ENCODE measurements at regions not wholly inside any gene's neighbourhood (a gene's known extent, or its start where the extent isn't known, plus 50 kb on each side); places are given as distances from the start of the nearest gene placed in this dataset.
"Not testable (repeated sequence)": the region's sequence is repeated elsewhere in the genome, so short reads cannot be mapped to it uniquely, and the experiment has no call there.

DNA sequence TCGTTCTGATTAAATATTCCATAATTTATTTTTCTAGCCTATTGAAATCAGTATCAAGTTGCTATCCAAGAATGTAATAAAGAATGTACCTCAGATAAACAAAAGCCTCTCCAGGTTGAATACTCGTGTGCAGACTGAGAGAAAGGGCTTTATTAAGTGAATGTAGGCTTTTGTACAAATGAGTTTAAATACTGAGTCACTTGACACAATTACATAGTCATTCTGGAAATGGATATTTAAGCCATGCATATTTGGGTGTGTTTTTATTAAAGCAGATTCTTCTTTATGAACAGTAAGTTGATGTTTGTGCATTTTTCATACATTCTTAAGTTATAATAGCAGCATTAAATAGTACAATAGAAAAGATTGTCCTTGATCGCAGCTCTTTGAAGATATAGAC, 139.8 kb upstream of the GK2 start (continued):
- TF ChIP-seq AR (CRISPR knock-in tag; IDR thresholded peaks at IDR 0.05) (no peak), GRHL2 (CRISPR knock-in tag; IDR thresholded peaks at IDR 0.05; ENCODE audit: insufficient replicate concordance, severe bottlenecking) (no peak), NFYB (CRISPR knock-in tag; conservative IDR thresholded peaks at IDR 0.05; ENCODE audit: low read depth) (no peak), ATF2 (CRISPR knock-in tag; IDR thresholded peaks at IDR 0.05; ENCODE audit: borderline replicate concordance, low read depth) (no peak), ZBTB21 (CRISPR knock-in tag; IDR thresholded peaks at IDR 0.05; ENCODE audit: borderline replicate concordance) (no peak), TCF7 (CRISPR knock-in tag; IDR thresholded peaks at IDR 0.05; ENCODE audit: low read depth) (no peak), ARID4B (CRISPR knock-in tag; IDR thresholded peaks at IDR 0.05; ENCODE audit: borderline replicate concordance) (no peak), MXD4 (CRISPR knock-in tag; IDR thresholded peaks at IDR 0.05; ENCODE audit: borderline replicate concordance) (no peak), NFE2L1 (CRISPR knock-in tag; IDR thresholded peaks at IDR 0.05) (no peak)
- TF ChIP-seq, protein P1, sequence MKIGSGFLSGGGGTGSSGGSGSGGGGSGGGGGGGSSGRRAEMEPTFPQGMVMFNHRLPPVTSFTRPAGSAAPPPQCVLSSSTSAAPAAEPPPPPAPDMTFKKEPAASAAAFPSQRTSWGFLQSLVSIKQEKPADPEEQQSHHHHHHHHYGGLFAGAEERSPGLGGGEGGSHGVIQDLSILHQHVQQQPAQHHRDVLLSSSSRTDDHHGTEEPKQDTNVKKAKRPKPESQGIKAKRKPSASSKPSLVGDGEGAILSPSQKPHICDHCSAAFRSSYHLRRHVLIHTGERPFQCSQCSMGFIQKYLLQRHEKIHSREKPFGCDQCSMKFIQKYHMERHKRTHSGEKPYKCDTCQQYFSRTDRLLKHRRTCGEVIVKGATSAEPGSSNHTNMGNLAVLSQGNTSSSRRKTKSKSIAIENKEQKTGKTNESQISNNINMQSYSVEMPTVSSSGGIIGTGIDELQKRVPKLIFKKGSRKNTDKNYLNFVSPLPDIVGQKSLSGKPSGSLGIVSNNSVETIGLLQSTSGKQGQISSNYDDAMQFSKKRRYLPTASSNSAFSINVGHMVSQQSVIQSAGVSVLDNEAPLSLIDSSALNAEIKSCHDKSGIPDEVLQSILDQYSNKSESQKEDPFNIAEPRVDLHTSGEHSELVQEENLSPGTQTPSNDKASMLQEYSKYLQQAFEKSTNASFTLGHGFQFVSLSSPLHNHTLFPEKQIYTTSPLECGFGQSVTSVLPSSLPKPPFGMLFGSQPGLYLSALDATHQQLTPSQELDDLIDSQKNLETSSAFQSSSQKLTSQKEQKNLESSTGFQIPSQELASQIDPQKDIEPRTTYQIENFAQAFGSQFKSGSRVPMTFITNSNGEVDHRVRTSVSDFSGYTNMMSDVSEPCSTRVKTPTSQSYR (CRISPR knock-in tag; IDR thresholded peaks at IDR 0.05): no peak
- TF ChIP-seq, protein P2, sequence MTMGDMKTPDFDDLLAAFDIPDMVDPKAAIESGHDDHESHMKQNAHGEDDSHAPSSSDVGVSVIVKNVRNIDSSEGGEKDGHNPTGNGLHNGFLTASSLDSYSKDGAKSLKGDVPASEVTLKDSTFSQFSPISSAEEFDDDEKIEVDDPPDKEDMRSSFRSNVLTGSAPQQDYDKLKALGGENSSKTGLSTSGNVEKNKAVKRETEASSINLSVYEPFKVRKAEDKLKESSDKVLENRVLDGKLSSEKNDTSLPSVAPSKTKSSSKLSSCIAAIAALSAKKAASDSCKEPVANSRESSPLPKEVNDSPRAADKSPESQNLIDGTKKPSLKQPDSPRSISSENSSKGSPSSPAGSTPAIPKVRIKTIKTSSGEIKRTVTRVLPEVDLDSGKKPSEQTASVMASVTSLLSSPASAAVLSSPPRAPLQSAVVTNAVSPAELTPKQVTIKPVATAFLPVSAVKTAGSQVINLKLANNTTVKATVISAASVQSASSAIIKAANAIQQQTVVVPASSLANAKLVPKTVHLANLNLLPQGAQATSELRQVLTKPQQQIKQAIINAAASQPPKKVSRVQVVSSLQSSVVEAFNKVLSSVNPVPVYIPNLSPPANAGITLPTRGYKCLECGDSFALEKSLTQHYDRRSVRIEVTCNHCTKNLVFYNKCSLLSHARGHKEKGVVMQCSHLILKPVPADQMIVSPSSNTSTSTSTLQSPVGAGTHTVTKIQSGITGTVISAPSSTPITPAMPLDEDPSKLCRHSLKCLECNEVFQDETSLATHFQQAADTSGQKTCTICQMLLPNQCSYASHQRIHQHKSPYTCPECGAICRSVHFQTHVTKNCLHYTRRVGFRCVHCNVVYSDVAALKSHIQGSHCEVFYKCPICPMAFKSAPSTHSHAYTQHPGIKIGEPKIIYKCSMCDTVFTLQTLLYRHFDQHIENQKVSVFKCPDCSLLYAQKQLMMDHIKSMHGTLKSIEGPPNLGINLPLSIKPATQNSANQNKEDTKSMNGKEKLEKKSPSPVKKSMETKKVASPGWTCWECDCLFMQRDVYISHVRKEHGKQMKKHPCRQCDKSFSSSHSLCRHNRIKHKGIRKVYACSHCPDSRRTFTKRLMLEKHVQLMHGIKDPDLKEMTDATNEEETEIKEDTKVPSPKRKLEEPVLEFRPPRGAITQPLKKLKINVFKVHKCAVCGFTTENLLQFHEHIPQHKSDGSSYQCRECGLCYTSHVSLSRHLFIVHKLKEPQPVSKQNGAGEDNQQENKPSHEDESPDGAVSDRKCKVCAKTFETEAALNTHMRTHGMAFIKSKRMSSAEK (CRISPR knock-in tag; IDR thresholded peaks at IDR 0.05; ENCODE audit: borderline replicate concordance): no peak
- TF ChIP-seq, protein P3, sequence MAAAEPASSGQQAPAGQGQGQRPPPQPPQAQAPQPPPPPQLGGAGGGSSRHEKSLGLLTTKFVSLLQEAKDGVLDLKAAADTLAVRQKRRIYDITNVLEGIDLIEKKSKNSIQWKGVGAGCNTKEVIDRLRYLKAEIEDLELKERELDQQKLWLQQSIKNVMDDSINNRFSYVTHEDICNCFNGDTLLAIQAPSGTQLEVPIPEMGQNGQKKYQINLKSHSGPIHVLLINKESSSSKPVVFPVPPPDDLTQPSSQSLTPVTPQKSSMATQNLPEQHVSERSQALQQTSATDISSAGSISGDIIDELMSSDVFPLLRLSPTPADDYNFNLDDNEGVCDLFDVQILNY (CRISPR knock-in tag; IDR thresholded peaks at IDR 0.05): no peak

DNA sequence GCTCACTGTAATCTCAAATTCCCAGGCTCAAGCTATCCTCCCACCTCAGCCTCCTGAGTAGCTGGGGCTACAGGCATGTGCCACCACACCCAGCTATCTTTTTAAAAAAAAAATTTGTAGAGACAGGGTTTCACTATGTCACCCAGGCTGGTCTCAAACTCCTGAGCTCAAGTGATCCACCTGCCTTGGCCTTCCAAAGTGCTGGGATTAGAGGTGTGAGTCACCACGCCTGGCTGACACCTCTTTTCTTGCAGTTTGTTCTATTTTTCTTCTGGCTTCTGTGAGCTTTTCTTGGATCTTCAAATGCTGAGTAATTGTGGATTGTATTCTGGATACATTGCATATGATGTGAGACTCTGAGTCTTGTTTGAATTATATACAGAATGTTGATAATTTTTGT, 137.3 kb upstream of the GK2 start:
- H3K4me3 Mint-ChIP-seq; POLR2A ChIA-PET; CTCF ChIA-PET; H3K27me3 Mint-ChIP-seq (ENCODE audit: low read depth); DNase-seq (ENCODE audit: low spot score): not testable (repeated sequence)
- Mint-ChIP-seq H3K4me1 (peaks cover 14% of the 10 kb centered on the region; the same call in 1 of the 2 replicates), H3K36me3 (peaks cover 74% of the 10 kb centered on the region), H3K27ac (0 out of 2 replicates have a peak overlapping the region, but pooled peaks have one; percentile 28), H3K9me3 (peaks cover 70% of the 10 kb centered on the region)
- peak; percentile 53 for ATAC-seq
